ENCODE measurements at regions not wholly inside any gene's neighbourhood (a gene's known extent, or its start where the extent isn't known, plus 50 kb on each side); places are given as distances from the start of the nearest gene placed in this dataset.
"Not testable (repeated sequence)": the region's sequence is repeated elsewhere in the genome, so short reads cannot be mapped to it uniquely, and the experiment has no call there.

GRCh38 chr4:177246641-177247584 lies 62.8 kb upstream of the NEIL3 start:
- H3K27ac ChIP-seq, result no peak overlapping the region

DNA sequence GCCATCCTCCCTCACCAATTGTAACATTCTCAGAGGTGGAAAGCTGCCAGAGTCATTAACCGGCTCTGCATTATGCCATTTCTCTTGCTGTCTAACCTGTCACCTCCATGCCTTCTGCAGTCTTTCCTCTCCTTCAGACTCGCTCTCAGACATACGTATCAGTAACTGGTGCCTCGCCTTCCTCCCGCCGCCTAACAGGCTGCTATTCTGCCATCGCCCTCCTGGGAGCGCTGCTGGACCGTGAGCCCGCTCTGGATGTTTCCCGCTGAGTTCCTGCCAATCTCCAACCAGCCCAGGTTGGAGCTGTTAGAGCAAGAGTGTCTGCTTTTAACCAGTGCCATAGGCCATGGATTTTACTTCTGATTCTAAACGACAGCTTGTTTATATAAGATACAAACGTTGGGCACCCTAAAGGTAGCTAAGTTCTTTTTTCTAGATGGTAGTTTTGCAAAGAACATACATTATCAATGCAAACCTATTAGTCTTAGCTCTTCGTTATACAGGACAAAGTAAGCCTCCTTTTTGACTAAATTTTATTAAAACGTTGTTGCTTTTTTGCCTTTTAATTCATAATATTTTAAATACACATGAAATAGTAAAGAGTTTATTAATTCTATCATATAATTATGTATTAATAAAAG lies 59.5 kb upstream of the NEIL3 start:
- H3K27ac ChIP-seq, result no peak overlapping the region
- TF ChIP-seq POLR2AphosphoS5 (IDR thresholded peaks at IDR 0.05; ENCODE audit: borderline replicate concordance, low read depth, low read length), result no peak
- TF ChIP-seq EZH2 (IDR thresholded peaks at IDR 0.05), result no peak
- TF ChIP-seq FOXP2 (optimal IDR thresholded peaks at IDR 0.05; ENCODE audit: control extremely low read depth, extremely low read length, insufficient read depth), result no peak
- DNase-seq (ENCODE audit: low read depth, low spot score), result no peak
- no peak overlapping the region for H3K4me3 ChIP-seq
- no peaks in the 10 kb centered on the region for H3K36me3 ChIP-seq (ENCODE audit: insufficient read depth, low read length)
- H3K9me3 ChIP-seq (ENCODE audit: low read depth, low read length), result no peaks in the 10 kb centered on the region
- H3K9ac ChIP-seq (ENCODE audit: insufficient read length), result no peak overlapping the region

More at GRCh38 chr4:177246641-177247584, 62.8 kb upstream of the NEIL3 start:
- DNase-seq (ENCODE audit: low read depth, low spot score), result no peak
- H3K9me3 ChIP-seq (ENCODE audit: low read depth, low read length), result no peaks in the 10 kb centered on the region
- no peaks in the 10 kb centered on the region for H3K36me3 ChIP-seq (ENCODE audit: insufficient read depth, low read length)
- no peak for TF ChIP-seq FOXP2 (optimal IDR thresholded peaks at IDR 0.05; ENCODE audit: control extremely low read depth, extremely low read length, insufficient read depth)
- TF ChIP-seq EZH2 (IDR thresholded peaks at IDR 0.05), result no peak
- no peak for TF ChIP-seq POLR2AphosphoS5 (IDR thresholded peaks at IDR 0.05; ENCODE audit: borderline replicate concordance, low read depth, low read length)
- H3K4me3 ChIP-seq, result no peak overlapping the region
- H3K9ac ChIP-seq (ENCODE audit: insufficient read length), result no peak overlapping the region

DNA sequence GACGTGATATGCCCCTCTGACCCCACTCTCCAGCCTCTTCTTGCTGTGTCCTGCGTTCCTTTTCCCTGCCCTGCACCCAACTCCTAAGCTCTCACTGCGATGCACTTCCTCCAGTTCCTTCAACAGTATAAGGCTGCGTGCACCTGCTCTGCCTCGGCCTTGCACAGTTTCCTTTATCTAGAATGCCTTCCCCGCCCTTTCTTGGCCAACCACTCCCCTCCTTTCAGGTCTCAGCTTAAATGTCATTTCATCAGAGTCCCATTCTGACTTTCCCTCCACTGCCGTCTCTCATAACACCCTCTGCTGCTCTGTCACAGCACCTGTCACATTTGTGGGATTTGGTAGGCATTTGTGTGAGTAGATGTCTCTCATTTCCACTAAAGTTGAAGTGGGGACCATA lies 58.4 kb upstream of the NEIL3 start:
- TF ChIP-seq EZH2 (IDR thresholded peaks at IDR 0.05) (no peak), FOXP2 (optimal IDR thresholded peaks at IDR 0.05; ENCODE audit: control extremely low read depth, extremely low read length, insufficient read depth) (no peak), POLR2AphosphoS5 (IDR thresholded peaks at IDR 0.05; ENCODE audit: borderline replicate concordance, low read depth, low read length) (no peak)
- H3K9me3 ChIP-seq (ENCODE audit: low read depth, low read length), result no peaks in the 10 kb centered on the region
- no peak overlapping the region for H3K27ac ChIP-seq
- H3K36me3 ChIP-seq (ENCODE audit: insufficient read depth, low read length), result no peaks in the 10 kb centered on the region
- DNase-seq (ENCODE audit: low read depth, low spot score), result no peak
- no peak overlapping the region for H3K4me3 ChIP-seq
- no peak overlapping the region for H3K9ac ChIP-seq (ENCODE audit: insufficient read length)

- Histone ChIP-seq H3K9ac (ENCODE audit: insufficient read length) (no peak overlapping the region), H3K4me3 (no peak overlapping the region), H3K36me3 (ENCODE audit: insufficient read depth, low read length) (no peaks in the 10 kb centered on the region), H3K27ac (no peak overlapping the region), H3K9me3 (ENCODE audit: low read depth, low read length) (no peaks in the 10 kb centered on the region; the same call in 1 of the 2 replicates)
- TF ChIP-seq FOXP2 (optimal IDR thresholded peaks at IDR 0.05; ENCODE audit: control extremely low read depth, extremely low read length, insufficient read depth) (no peak), EZH2 (IDR thresholded peaks at IDR 0.05) (no peak), POLR2AphosphoS5 (IDR thresholded peaks at IDR 0.05; ENCODE audit: borderline replicate concordance, low read depth, low read length) (no peak)
- DNase-seq (ENCODE audit: low read depth, low spot score), result no peak
Observed at GRCh38 chr4:177255359-177255758, 54.3 kb upstream of the NEIL3 start.

DNA sequence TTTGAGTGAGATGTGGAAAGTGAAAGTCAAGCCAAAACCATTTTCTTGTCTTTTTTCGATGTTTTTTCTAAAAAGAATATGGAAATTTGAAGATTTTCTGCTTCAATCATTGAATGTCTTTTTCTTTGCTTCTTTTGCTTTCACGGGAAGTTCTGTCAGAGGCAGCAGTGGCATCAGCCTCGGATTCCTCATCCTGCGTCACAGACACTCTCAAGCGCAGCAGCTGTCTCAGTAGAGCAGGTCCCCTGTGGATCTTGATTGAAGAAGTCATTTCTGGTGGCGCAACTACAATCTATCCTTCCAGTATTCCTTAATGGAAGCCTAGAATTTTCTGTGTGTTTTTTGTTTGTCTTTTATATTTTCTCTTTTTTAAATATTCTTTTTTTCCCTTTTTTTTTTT lies 52.7 kb upstream of the NEIL3 start:
- TF ChIP-seq POLR2AphosphoS5 (IDR thresholded peaks at IDR 0.05; ENCODE audit: borderline replicate concordance, low read depth, low read length) (no peak), EZH2 (IDR thresholded peaks at IDR 0.05) (no peak), FOXP2 (optimal IDR thresholded peaks at IDR 0.05; ENCODE audit: control extremely low read depth, extremely low read length, insufficient read depth) (no peak)
- Histone ChIP-seq H3K9me3 (ENCODE audit: low read depth, low read length) (no peaks in the 10 kb centered on the region; the same call in 1 of the 2 replicates), H3K27ac (no peak overlapping the region), H3K36me3 (ENCODE audit: insufficient read depth, low read length) (no peaks in the 10 kb centered on the region), H3K9ac (ENCODE audit: insufficient read length) (no peak overlapping the region), H3K4me3 (no peak overlapping the region)
- no peak for DNase-seq (ENCODE audit: low read depth, low spot score)

DNA sequence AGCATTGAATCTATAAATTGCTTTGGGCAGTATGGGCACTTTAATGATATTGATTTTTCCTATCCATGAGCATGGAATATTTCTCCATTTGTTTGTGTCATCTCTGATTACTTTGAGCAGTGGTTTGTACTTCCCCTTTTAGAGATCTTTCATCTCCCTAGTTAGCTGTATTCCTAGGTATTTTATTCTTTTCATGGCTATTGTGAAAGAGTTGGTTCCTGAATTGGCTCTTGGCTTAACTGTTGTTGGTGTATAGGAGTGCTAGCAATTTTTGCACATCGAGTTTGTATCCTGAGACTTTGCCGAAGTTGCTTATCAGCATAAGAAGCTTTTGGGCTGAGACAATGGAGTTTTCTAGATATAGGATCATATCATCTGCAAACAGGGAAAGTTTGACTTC lies 50.2 kb upstream of the NEIL3 start:
- H3K9ac ChIP-seq (ENCODE audit: insufficient read length); DNase-seq (ENCODE audit: low read depth, low spot score); H3K36me3 ChIP-seq (ENCODE audit: insufficient read depth, low read length); H3K4me3 ChIP-seq; H3K27ac ChIP-seq; H3K9me3 ChIP-seq (ENCODE audit: low read depth, low read length): not testable (repeated sequence)
